Non-pigmented ciliary epithelial cell (primary cell): ENCODE measurements at regions not wholly inside any gene's neighbourhood (a gene's known extent, or its start where the extent isn't known, plus 50 kb on each side); places are given as distances from the start of the nearest gene placed in this dataset.

Experiments used
- DNase-seq: peaks from one replicate; pipeline ENCODE4 v3.0.0-alpha.2; 2010; ENCODE audit warnings: low read depth

- no peak for DNase-seq
Observed at GRCh38 chr12:24557738-24558137, 391.2 kb downstream of the BCAT1 start.

GRCh38 chr12:24555730-24556129 is 393.2 kb downstream of the BCAT1 start:
- DNase-seq = no peak

- DNase-seq = no peak
Observed at GRCh38 chr12:24554612-24555295, 394.1 kb downstream of the BCAT1 start.

GRCh38 chr12:24553259-24553658 is 395.6 kb downstream of the BCAT1 start:
- no peak for DNase-seq

- no peak for DNase-seq
Observed at GRCh38 chr12:24551163-24551786, 397.6 kb downstream of the BCAT1 start.

GRCh38 chr12:24550609-24551008 is 398.3 kb downstream of the BCAT1 start:
- no peak for DNase-seq

GRCh38 chr12:24546661-24547060 is 402.2 kb downstream of the BCAT1 start:
- no peak for DNase-seq

- DNase-seq = no peak
Observed at GRCh38 chr12:24546084-24546483, 402.8 kb downstream of the BCAT1 start.

GRCh38 chr12:24544368-24544767 is 404.5 kb downstream of the BCAT1 start:
- no peak for DNase-seq

GRCh38 chr12:24541193-24541871 is 407.6 kb downstream of the BCAT1 start:
- DNase-seq = no peak

- no peak for DNase-seq
Observed at GRCh38 chr12:24539646-24540045, 409.3 kb downstream of the BCAT1 start.

- DNase-seq = no peak
Observed at GRCh38 chr12:24537083-24537860, 411.6 kb downstream of the BCAT1 start.

GRCh38 chr12:24535334-24536069 is 413.4 kb downstream of the BCAT1 start:
- DNase-seq = no peak

GRCh38 chr12:24534622-24535021 is 414.3 kb downstream of the BCAT1 start:
- DNase-seq = no peak

- no peak for DNase-seq
Observed at GRCh38 chr12:24533716-24534352, 415.1 kb downstream of the BCAT1 start.

- no peak for DNase-seq
Observed at GRCh38 chr12:24530689-24531088, 418.2 kb downstream of the BCAT1 start.

GRCh38 chr12:24527102-24527501 is 421.8 kb downstream of the BCAT1 start:
- DNase-seq = no peak

- DNase-seq = no peak
Observed at GRCh38 chr12:24522736-24523135, 426.2 kb downstream of the BCAT1 start.

GRCh38 chr12:24519759-24520158 is 429.1 kb downstream of the BCAT1 start:
- no peak for DNase-seq

- DNase-seq = no peak
Observed at GRCh38 chr12:24517000-24517399, 431.9 kb downstream of the BCAT1 start.

GRCh38 chr12:24510581-24511125 is 438.2 kb downstream of the BCAT1 start:
- no peak for DNase-seq
